ENCODE measurements at regions not wholly inside any gene's neighbourhood (a gene's known extent, or its start where the extent isn't known, plus 50 kb on each side); places are given as distances from the start of the nearest gene placed in this dataset.

DNA sequence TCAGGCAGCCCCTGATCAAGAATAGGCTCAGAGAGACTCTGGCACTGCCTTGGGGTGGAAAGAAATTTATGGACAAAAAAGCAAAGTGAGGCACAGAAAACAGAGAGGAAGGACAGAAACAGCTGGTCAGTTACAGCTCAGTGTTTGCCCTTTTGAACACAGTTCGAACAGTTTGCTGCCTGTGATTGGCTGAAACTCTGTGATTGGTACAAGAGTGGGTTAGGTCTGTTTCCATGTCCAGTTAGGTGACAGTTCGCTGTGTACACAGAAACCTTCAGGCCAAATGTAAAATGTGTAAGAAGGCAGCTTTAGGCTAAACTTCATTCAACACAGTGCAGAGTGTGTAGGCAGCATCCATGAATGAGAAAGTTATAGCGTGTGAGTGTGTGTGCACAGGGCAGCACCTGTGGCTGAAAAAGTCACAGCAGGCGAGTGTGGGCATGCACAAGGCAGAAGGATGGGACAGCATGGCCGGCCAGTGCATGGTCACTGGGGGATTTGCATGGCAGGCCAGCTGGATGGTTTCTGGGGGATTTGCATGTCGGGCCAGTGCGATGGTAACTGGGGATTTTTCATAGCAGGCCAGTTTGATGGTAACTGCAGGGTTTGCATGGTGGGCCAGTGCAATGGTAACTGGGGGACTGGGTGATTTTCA lies 75.4 kb upstream of the FRMD1 start:
- H2BK15ac ChIP-seq (ENCODE audit: low read depth, low read length) = no peak overlapping the region
- H3K23me2 ChIP-seq (ENCODE audit: insufficient read length, low read depth, low read length, poor library complexity, severe bottlenecking) = peaks cover 5% of the 10 kb centered on the region
- H3K23ac ChIP-seq (ENCODE audit: insufficient read length, low read depth, low read length) = no peak overlapping the region
- H3K9ac ChIP-seq (ENCODE audit: extremely low read depth, insufficient read length, low read length) = no peak overlapping the region
- peaks cover 10% of the 10 kb centered on the region for H3K27me3 Mint-ChIP-seq (ENCODE audit: low read depth)
- no peak overlapping the region for H2BK120ac ChIP-seq (ENCODE audit: low read depth, low read length, poor library complexity, severe bottlenecking)
- no peak overlapping the region for H4K91ac ChIP-seq (ENCODE audit: insufficient read length, low read depth, low read length)
- H3K4me3 Mint-ChIP-seq = no peak overlapping the region
- H3K9me3 Mint-ChIP-seq = no peaks in the 10 kb centered on the region
- no peak overlapping the region for H3T11ph ChIP-seq (ENCODE audit: low read length)
- H3K4me2 ChIP-seq (ENCODE audit: insufficient read depth, insufficient read length, low read length) = no peak overlapping the region
- no peak overlapping the region for H3K4ac ChIP-seq (ENCODE audit: low read depth, low read length)
- no peak overlapping the region for H4K8ac ChIP-seq (replicated peaks; ENCODE audit: insufficient read length, low read depth, low read length)
- H3K27ac Mint-ChIP-seq = peak overlapping the region in 1 of 3 experiments; percentile 54; a peak in 3 of 7 replicates
- TF ChIP-seq, protein P1, sequence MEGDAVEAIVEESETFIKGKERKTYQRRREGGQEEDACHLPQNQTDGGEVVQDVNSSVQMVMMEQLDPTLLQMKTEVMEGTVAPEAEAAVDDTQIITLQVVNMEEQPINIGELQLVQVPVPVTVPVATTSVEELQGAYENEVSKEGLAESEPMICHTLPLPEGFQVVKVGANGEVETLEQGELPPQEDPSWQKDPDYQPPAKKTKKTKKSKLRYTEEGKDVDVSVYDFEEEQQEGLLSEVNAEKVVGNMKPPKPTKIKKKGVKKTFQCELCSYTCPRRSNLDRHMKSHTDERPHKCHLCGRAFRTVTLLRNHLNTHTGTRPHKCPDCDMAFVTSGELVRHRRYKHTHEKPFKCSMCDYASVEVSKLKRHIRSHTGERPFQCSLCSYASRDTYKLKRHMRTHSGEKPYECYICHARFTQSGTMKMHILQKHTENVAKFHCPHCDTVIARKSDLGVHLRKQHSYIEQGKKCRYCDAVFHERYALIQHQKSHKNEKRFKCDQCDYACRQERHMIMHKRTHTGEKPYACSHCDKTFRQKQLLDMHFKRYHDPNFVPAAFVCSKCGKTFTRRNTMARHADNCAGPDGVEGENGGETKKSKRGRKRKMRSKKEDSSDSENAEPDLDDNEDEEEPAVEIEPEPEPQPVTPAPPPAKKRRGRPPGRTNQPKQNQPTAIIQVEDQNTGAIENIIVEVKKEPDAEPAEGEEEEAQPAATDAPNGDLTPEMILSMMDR (conservative IDR thresholded peaks at IDR 0.05) = no peak
- H2BK5ac ChIP-seq (ENCODE audit: insufficient read length, low read length) = no peak overlapping the region
- H3K4me1 Mint-ChIP-seq = peaks cover 56 to 62% of the 10 kb centered on the region in 2 experiments
- no peaks in the 10 kb centered on the region for H4K20me1 ChIP-seq (ENCODE audit: control insufficient read depth, insufficient read depth, insufficient read length)
- no peak overlapping the region for H3K56ac ChIP-seq (ENCODE audit: insufficient read length, low read depth, low read length)
- no peaks in the 10 kb centered on the region for H3K79me1 ChIP-seq (ENCODE audit: insufficient read depth, low read depth, low read length, poor library complexity, severe bottlenecking)
- no peak overlapping the region for H3K27ac ChIP-seq (ENCODE audit: insufficient read length, low read depth, low read length)
- no peaks in the 10 kb centered on the region for H3K9me3 ChIP-seq (ENCODE audit: control insufficient read depth, low read depth, low read length)
- DNase-seq = peak; percentile 14
- no peak overlapping the region for H2AFZ ChIP-seq (ENCODE audit: low read length)
- H3K4me1 ChIP-seq (ENCODE audit: insufficient read depth, low read length) = peaks cover 6% of the 10 kb centered on the region; the same call in 1 of the 2 replicates
- H4K5ac ChIP-seq (ENCODE audit: insufficient read length, low read depth, low read length) = no peak overlapping the region
- H2AK5ac ChIP-seq (ENCODE audit: insufficient read length, low read length) = no peak overlapping the region
- H3K18ac ChIP-seq (ENCODE audit: insufficient read length, low read depth, low read length) = no peak overlapping the region
- H2BK20ac ChIP-seq (ENCODE audit: low read depth, low read length, poor library complexity, severe bottlenecking) = no peak overlapping the region
- no peaks in the 10 kb centered on the region for H3K27me3 ChIP-seq (ENCODE audit: insufficient read depth, low read length)
- H3K14ac ChIP-seq (ENCODE audit: insufficient read depth, low read length) = no peak overlapping the region
- no peaks in the 10 kb centered on the region; a peak in 1 of 7 replicates for H3K36me3 Mint-ChIP-seq (ENCODE audit: insufficient read depth in 1 of 3, low read depth in 3 of 3)
- no peak overlapping the region for H2BK12ac ChIP-seq (ENCODE audit: insufficient read length, low read depth, low read length)
- H3K79me2 ChIP-seq (ENCODE audit: insufficient read depth, low read length) = no peaks in the 10 kb centered on the region
- no CpG with 5 or more reads among the region's 7 CpGs for WGBS (ENCODE audit: extremely low coverage, insufficient read length, low lambda C conversion rate)
